ENCODE measurements at regions not wholly inside any gene's neighbourhood (a gene's known extent, or its start where the extent isn't known, plus 50 kb on each side); places are given as distances from the start of the nearest gene placed in this dataset.

DNA sequence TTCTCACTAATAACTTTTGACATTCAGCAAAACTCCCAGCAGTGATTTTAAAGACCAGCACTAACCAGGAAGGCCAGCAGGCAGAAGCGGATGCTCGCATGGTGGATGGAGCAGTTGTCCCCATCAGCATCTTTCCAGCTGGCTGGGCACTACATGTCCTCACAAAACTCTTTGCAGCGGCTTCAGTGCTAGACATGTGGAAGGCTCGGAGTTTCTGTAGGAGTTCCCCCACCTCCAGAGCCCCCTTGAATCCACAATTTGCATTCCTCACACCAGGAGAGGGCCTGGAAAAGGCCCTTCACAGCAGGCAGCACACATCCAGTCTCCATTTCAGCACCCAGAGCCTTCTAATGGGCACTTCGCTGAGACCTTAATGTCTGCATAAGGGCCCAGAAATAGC is 85.6 kb downstream of the APTX start:
- TF ChIP-seq POLR2A (IDR thresholded peaks at IDR 0.05): no peak
- TF ChIP-seq, protein P1, sequence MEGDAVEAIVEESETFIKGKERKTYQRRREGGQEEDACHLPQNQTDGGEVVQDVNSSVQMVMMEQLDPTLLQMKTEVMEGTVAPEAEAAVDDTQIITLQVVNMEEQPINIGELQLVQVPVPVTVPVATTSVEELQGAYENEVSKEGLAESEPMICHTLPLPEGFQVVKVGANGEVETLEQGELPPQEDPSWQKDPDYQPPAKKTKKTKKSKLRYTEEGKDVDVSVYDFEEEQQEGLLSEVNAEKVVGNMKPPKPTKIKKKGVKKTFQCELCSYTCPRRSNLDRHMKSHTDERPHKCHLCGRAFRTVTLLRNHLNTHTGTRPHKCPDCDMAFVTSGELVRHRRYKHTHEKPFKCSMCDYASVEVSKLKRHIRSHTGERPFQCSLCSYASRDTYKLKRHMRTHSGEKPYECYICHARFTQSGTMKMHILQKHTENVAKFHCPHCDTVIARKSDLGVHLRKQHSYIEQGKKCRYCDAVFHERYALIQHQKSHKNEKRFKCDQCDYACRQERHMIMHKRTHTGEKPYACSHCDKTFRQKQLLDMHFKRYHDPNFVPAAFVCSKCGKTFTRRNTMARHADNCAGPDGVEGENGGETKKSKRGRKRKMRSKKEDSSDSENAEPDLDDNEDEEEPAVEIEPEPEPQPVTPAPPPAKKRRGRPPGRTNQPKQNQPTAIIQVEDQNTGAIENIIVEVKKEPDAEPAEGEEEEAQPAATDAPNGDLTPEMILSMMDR (IDR thresholded peaks at IDR 0.05): no peak

Measured in body of pancreas (tissue), 4 donors.